NCI-H345 treated with DMSO at 0.1 percent for 48 hours (cell line): ENCODE measurements at regions not wholly inside any gene's neighbourhood (a gene's known extent, or its start where the extent isn't known, plus 50 kb on each side); places are given as distances from the start of the nearest gene placed in this dataset.
"Not testable (repeated sequence)": the region's sequence is repeated elsewhere in the genome, so short reads cannot be mapped to it uniquely, and the experiment has no call there.

Experiments
- DNase-seq: peaks from one replicate; lab custom pipeline; 2025; ENCODE audit not compliant: unreplicated experiment; lab: John Stamatoyannopoulos, UW

- DNase-seq = no peak
Measured at GRCh38 chr3:104168386-104168785, 1198.3 kb upstream of the ALCAM start.

- no peak for DNase-seq
Measured at GRCh38 chr3:104175696-104176095, 1191.0 kb upstream of the ALCAM start.

- DNase-seq = no peak
Measured at GRCh38 chr3:104176706-104177105, 1190.0 kb upstream of the ALCAM start.

- no peak for DNase-seq
Measured at GRCh38 chr3:104178680-104179079, 1188.0 kb upstream of the ALCAM start.

- no peak for DNase-seq
Measured at GRCh38 chr3:104180906-104181305, 1185.8 kb upstream of the ALCAM start.

GRCh38 chr3:104190681-104191080, 1176.0 kb upstream of the ALCAM start:
- DNase-seq = no peak

GRCh38 chr3:104198131-104198530, 1168.6 kb upstream of the ALCAM start:
- no peak for DNase-seq

- peak; percentile 16 for DNase-seq
Measured at GRCh38 chr3:104206925-104207324, 1159.8 kb upstream of the ALCAM start.

GRCh38 chr3:104214277-104214676, 1152.4 kb upstream of the ALCAM start:
- no peak for DNase-seq

GRCh38 chr3:104214937-104215336, 1151.8 kb upstream of the ALCAM start:
- no peak for DNase-seq

- DNase-seq = not testable (repeated sequence)
Measured at GRCh38 chr3:104219046-104219445, 1147.7 kb upstream of the ALCAM start.

GRCh38 chr3:104234442-104235194, 1132.1 kb upstream of the ALCAM start:
- DNase-seq = no peak

GRCh38 chr3:104244680-104245220, 1122.0 kb upstream of the ALCAM start:
- no peak for DNase-seq

- no peak for DNase-seq
Measured at GRCh38 chr3:104245261-104245660, 1121.4 kb upstream of the ALCAM start.

- no peak for DNase-seq
Measured at GRCh38 chr3:104245981-104246380, 1120.7 kb upstream of the ALCAM start.

- no peak for DNase-seq
Measured at GRCh38 chr3:104257486-104257885, 1109.2 kb upstream of the ALCAM start.

- no peak for DNase-seq
Measured at GRCh38 chr3:104263477-104263876, 1103.2 kb upstream of the ALCAM start.

GRCh38 chr3:104266219-104266618, 1100.5 kb upstream of the ALCAM start:
- not testable (repeated sequence) for DNase-seq

- no peak for DNase-seq
Measured at GRCh38 chr3:104269771-104270170, 1096.9 kb upstream of the ALCAM start.

- peak; percentile 4 for DNase-seq
Measured at GRCh38 chr3:104273046-104273649, 1093.6 kb upstream of the ALCAM start.

GRCh38 chr3:104275199-104275598, 1091.5 kb upstream of the ALCAM start:
- DNase-seq = no peak

GRCh38 chr3:104279617-104280016, 1087.1 kb upstream of the ALCAM start:
- DNase-seq = no peak
